ENCODE measurements at regions not wholly inside any gene's neighbourhood (a gene's known extent, or its start where the extent isn't known, plus 50 kb on each side); places are given as distances from the start of the nearest gene placed in this dataset.
"Not testable (repeated sequence)": the region's sequence is repeated elsewhere in the genome, so short reads cannot be mapped to it uniquely, and the experiment has no call there.

- no peaks in the 10 kb centered on the region for H3K4me1 ChIP-seq (ENCODE audit: control insufficient read depth, extremely low read depth, insufficient read depth, low read length)
- H3K27me3 ChIP-seq (ENCODE audit: control insufficient read depth, insufficient read depth, low read length), result peaks cover 3% of the 10 kb centered on the region
- TF ChIP-seq, protein P1, sequence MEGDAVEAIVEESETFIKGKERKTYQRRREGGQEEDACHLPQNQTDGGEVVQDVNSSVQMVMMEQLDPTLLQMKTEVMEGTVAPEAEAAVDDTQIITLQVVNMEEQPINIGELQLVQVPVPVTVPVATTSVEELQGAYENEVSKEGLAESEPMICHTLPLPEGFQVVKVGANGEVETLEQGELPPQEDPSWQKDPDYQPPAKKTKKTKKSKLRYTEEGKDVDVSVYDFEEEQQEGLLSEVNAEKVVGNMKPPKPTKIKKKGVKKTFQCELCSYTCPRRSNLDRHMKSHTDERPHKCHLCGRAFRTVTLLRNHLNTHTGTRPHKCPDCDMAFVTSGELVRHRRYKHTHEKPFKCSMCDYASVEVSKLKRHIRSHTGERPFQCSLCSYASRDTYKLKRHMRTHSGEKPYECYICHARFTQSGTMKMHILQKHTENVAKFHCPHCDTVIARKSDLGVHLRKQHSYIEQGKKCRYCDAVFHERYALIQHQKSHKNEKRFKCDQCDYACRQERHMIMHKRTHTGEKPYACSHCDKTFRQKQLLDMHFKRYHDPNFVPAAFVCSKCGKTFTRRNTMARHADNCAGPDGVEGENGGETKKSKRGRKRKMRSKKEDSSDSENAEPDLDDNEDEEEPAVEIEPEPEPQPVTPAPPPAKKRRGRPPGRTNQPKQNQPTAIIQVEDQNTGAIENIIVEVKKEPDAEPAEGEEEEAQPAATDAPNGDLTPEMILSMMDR (conservative IDR thresholded peaks at IDR 0.05 in 1 of 2, IDR thresholded peaks at IDR 0.05 in 1 of 2; ENCODE audit: low read depth in 1 of 2, low read length in 2 of 2), result no peak
- TF ChIP-seq EZH2 (IDR thresholded peaks at IDR 0.05; ENCODE audit: low read length, missing control alignments), result no peak
- no peaks in the 10 kb centered on the region for H3K9me3 ChIP-seq (ENCODE audit: control insufficient read depth, insufficient read depth, low read depth, low read length)
- no peak for DNase-seq (ENCODE audit: low read depth in 2 of 2)
- no peak overlapping the region for H3K9ac ChIP-seq (ENCODE audit: insufficient read depth, low read length)
- no peaks in the 10 kb centered on the region for H4K20me1 ChIP-seq (ENCODE audit: control insufficient read depth, extremely low read depth, insufficient read depth, low read length)
- H3K79me2 ChIP-seq (ENCODE audit: control insufficient read depth, insufficient read depth, low read length), result no peaks in the 10 kb centered on the region
- no peaks in the 10 kb centered on the region for H3K36me3 ChIP-seq (ENCODE audit: control insufficient read depth, insufficient read depth, low read length)
- H3K4me3 ChIP-seq (replicated peaks in 1 of 4; ENCODE audit: control extremely low read depth in 1 of 4, insufficient read depth in 1 of 4, low read depth in 3 of 4, low read length in 4 of 4), result no peak overlapping the region
- no peak overlapping the region for H3K4me2 ChIP-seq (ENCODE audit: extremely low read depth, insufficient read depth, low read length)
- H2AFZ ChIP-seq (ENCODE audit: low read length), result no peak overlapping the region
- no peak overlapping the region for H3K27ac ChIP-seq (ENCODE audit: insufficient read depth, low read length)
Measured at GRCh38 chr15:34512628-34513027, 70.8 kb downstream of the GOLGA8B start.

GRCh38 chr15:34501131-34501530 lies 63.5 kb upstream of the GOLGA8A start:
- Histone ChIP-seq H2AFZ (ENCODE audit: low read length) (no peak overlapping the region), H3K9me3 (ENCODE audit: control insufficient read depth, insufficient read depth, low read depth, low read length) (no peaks in the 10 kb centered on the region), H4K20me1 (ENCODE audit: control insufficient read depth, extremely low read depth, insufficient read depth, low read length) (no peaks in the 10 kb centered on the region)

GRCh38 chr15:34496207-34496995 lies 58.8 kb upstream of the GOLGA8A start:
- no peak overlapping the region for H3K27ac ChIP-seq (ENCODE audit: insufficient read depth, low read length)
- H3K79me2 ChIP-seq (ENCODE audit: control insufficient read depth, insufficient read depth, low read length), result no peaks in the 10 kb centered on the region
- TF ChIP-seq, protein P1 (conservative IDR thresholded peaks at IDR 0.05 in 1 of 2, IDR thresholded peaks at IDR 0.05 in 1 of 2; ENCODE audit: low read depth in 1 of 2, low read length in 2 of 2), result no peak
- TF ChIP-seq EZH2 (IDR thresholded peaks at IDR 0.05; ENCODE audit: low read length, missing control alignments), result peak; percentile 61
- no peaks in the 10 kb centered on the region for H3K9me3 ChIP-seq (ENCODE audit: control insufficient read depth, insufficient read depth, low read depth, low read length)
- H3K27me3 ChIP-seq (ENCODE audit: control insufficient read depth, insufficient read depth, low read length), result peaks cover 24% of the 10 kb centered on the region
- H3K9ac ChIP-seq (ENCODE audit: insufficient read depth, low read length), result no peak overlapping the region
- no peaks in the 10 kb centered on the region for H3K4me1 ChIP-seq (ENCODE audit: control insufficient read depth, extremely low read depth, insufficient read depth, low read length)
- no peak for DNase-seq (ENCODE audit: low read depth in 2 of 2)
- no peaks in the 10 kb centered on the region for H3K36me3 ChIP-seq (ENCODE audit: control insufficient read depth, insufficient read depth, low read length)
- no peak overlapping the region for H2AFZ ChIP-seq (ENCODE audit: low read length)
- no peaks in the 10 kb centered on the region for H4K20me1 ChIP-seq (ENCODE audit: control insufficient read depth, extremely low read depth, insufficient read depth, low read length)
- H3K4me2 ChIP-seq (ENCODE audit: extremely low read depth, insufficient read depth, low read length), result no peak overlapping the region
- no peak overlapping the region for H3K4me3 ChIP-seq (replicated peaks in 1 of 4; ENCODE audit: control extremely low read depth in 1 of 4, insufficient read depth in 1 of 4, low read depth in 3 of 4, low read length in 4 of 4)

More at GRCh38 chr15:34501131-34501530, 63.5 kb upstream of the GOLGA8A start:
- Histone ChIP-seq H3K27ac (ENCODE audit: insufficient read depth, low read length) (no peak overlapping the region), H3K4me3 (replicated peaks in 1 of 4; ENCODE audit: control extremely low read depth in 1 of 4, insufficient read depth in 1 of 4, low read depth in 3 of 4, low read length in 4 of 4) (no peak overlapping the region), H3K4me1 (ENCODE audit: control insufficient read depth, extremely low read depth, insufficient read depth, low read length) (no peaks in the 10 kb centered on the region), H3K27me3 (ENCODE audit: control insufficient read depth, insufficient read depth, low read length) (peaks cover 2% of the 10 kb centered on the region), H3K9ac (ENCODE audit: insufficient read depth, low read length) (no peak overlapping the region), H3K79me2 (ENCODE audit: control insufficient read depth, insufficient read depth, low read length) (no peaks in the 10 kb centered on the region), H3K36me3 (ENCODE audit: control insufficient read depth, insufficient read depth, low read length) (no peaks in the 10 kb centered on the region), H3K4me2 (ENCODE audit: extremely low read depth, insufficient read depth, low read length) (no peak overlapping the region)
- peak in 1 of 2 donors; percentile 22 for DNase-seq (ENCODE audit: low read depth in 2 of 2)
- no peak for TF ChIP-seq EZH2 (IDR thresholded peaks at IDR 0.05; ENCODE audit: low read length, missing control alignments)
- TF ChIP-seq, protein P1 (conservative IDR thresholded peaks at IDR 0.05 in 1 of 2, IDR thresholded peaks at IDR 0.05 in 1 of 2; ENCODE audit: low read depth in 1 of 2, low read length in 2 of 2), result no peak

- H3K27me3 ChIP-seq (ENCODE audit: control insufficient read depth, insufficient read depth, low read length), result peaks cover 26% of the 10 kb centered on the region
- not testable (repeated sequence) for H3K4me1 ChIP-seq (ENCODE audit: control insufficient read depth, extremely low read depth, insufficient read depth, low read length); H3K4me3 ChIP-seq (replicated peaks in 1 of 4; ENCODE audit: control extremely low read depth in 1 of 4, insufficient read depth in 1 of 4, low read depth in 3 of 4, low read length in 4 of 4); H2AFZ ChIP-seq (ENCODE audit: low read length); H3K4me2 ChIP-seq (ENCODE audit: extremely low read depth, insufficient read depth, low read length); H3K9me3 ChIP-seq (ENCODE audit: control insufficient read depth, insufficient read depth, low read depth, low read length); H3K9ac ChIP-seq (ENCODE audit: insufficient read depth, low read length); H4K20me1 ChIP-seq (ENCODE audit: control insufficient read depth, extremely low read depth, insufficient read depth, low read length); DNase-seq (ENCODE audit: low read depth in 2 of 2); H3K27ac ChIP-seq (ENCODE audit: insufficient read depth, low read length); H3K36me3 ChIP-seq (ENCODE audit: control insufficient read depth, insufficient read depth, low read length); H3K79me2 ChIP-seq (ENCODE audit: control insufficient read depth, insufficient read depth, low read length)
Measured at GRCh38 chr15:34495707-34496106, 58.1 kb upstream of the GOLGA8A start.

Data from fibroblast of lung (primary cell).